GM23338 (cell line): ENCODE measurements at regions not wholly inside any gene's neighbourhood (a gene's known extent, or its start where the extent isn't known, plus 50 kb on each side); places are given as distances from the start of the nearest gene placed in this dataset.

Source experiments
- ETS1 ChIP-seq: IDR thresholded peaks from 2 replicates; pipeline ENCODE4 v1.6.1; 2016; ENCODE audit warnings: antibody characterized with exemption
- EZH2phosphoT487 ChIP-seq: fragments of 200-600 bp; sonication (generic); IDR thresholded peaks from one replicate; pipeline ENCODE4 v1.8.1; 2018; ENCODE audit warnings: antibody characterized with exemption; ENCODE audit not compliant: unreplicated experiment
- ZNF462 ChIP-seq: fragments of 250-450 bp; sonication (Bioruptor Pico); IDR thresholded peaks from 2 replicates; pipeline ENCODE4 v1.5.0; 2020; ENCODE audit warnings: mild to moderate bottlenecking, moderate library complexity
- TF ChIP-seq, protein P1 (sequence below): IDR thresholded peaks from one replicate; pipeline ENCODE4 v1.6.1; 2018; ENCODE audit warnings: antibody characterized with exemption; ENCODE audit not compliant: unreplicated experiment

DNA sequence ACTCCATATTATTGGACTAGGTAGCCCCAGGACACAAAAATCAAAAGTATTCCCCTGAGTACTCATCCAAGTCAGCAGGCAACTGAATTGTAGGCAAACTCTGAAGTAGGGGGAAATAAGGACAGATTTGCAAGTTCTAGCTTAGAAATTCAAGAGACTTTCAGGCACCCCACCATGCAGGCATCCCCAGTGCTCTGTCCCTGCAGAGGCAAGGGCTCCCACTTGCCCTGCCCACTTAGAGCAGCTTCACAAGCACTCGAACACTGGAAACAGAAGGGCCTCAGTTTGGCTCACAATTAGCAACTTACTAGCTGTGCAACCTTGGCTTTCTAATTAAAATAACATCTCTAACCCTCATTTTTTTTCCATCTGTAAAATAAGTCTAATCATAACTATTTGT, 209.2 kb downstream of the C7orf25 start (continued):
- TF ChIP-seq ZNF462 (CRISPR knock-in tag), result no peak
- TF ChIP-seq, protein P1, sequence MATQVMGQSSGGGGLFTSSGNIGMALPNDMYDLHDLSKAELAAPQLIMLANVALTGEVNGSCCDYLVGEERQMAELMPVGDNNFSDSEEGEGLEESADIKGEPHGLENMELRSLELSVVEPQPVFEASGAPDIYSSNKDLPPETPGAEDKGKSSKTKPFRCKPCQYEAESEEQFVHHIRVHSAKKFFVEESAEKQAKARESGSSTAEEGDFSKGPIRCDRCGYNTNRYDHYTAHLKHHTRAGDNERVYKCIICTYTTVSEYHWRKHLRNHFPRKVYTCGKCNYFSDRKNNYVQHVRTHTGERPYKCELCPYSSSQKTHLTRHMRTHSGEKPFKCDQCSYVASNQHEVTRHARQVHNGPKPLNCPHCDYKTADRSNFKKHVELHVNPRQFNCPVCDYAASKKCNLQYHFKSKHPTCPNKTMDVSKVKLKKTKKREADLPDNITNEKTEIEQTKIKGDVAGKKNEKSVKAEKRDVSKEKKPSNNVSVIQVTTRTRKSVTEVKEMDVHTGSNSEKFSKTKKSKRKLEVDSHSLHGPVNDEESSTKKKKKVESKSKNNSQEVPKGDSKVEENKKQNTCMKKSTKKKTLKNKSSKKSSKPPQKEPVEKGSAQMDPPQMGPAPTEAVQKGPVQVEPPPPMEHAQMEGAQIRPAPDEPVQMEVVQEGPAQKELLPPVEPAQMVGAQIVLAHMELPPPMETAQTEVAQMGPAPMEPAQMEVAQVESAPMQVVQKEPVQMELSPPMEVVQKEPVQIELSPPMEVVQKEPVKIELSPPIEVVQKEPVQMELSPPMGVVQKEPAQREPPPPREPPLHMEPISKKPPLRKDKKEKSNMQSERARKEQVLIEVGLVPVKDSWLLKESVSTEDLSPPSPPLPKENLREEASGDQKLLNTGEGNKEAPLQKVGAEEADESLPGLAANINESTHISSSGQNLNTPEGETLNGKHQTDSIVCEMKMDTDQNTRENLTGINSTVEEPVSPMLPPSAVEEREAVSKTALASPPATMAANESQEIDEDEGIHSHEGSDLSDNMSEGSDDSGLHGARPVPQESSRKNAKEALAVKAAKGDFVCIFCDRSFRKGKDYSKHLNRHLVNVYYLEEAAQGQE, result no peak
- TF ChIP-seq ETS1, result no peak
- no peak for TF ChIP-seq EZH2phosphoT487
